SU-DHL-6 (cell line): ENCODE measurements at regions not wholly inside any gene's neighbourhood (a gene's known extent, or its start where the extent isn't known, plus 50 kb on each side); places are given as distances from the start of the nearest gene placed in this dataset.

Source experiments
- H2AFZ ChIP-seq: fragments of 200-600 bp; sonication (generic); 2 replicates; pipeline ENCODE4 v1.6.1; 2014; ENCODE audit warnings: low read depth, mild to moderate bottlenecking, moderate library complexity, mixed read lengths, antibody characterized with exemption, low read length; ENCODE audit not compliant: severe bottlenecking
- H3F3A ChIP-seq: fragments of 200-600 bp; shearing (Covaris generic); 2 replicates; pipeline ENCODE4 v1.6.0; 2016; ENCODE audit warnings: antibody characterized with exemption, mild to moderate bottlenecking; ENCODE audit not compliant: insufficient read depth
- H3K27ac ChIP-seq: fragments of 200-600 bp; sonication (generic); 2 replicates; pipeline ENCODE4 v1.5.1; 2016; ENCODE audit warnings: low read depth, mild to moderate bottlenecking, low read length, moderate library complexity, mixed read lengths
- H3K27me3 ChIP-seq: fragments of 200-600 bp; sonication (generic), shearing (Covaris generic); 2 replicates; pipeline ENCODE4 v1.6.0; 2014; ENCODE audit warnings: mild to moderate bottlenecking, low read length
- H3K36me3 ChIP-seq: fragments of 200-600 bp; sonication (generic); 2 replicates; pipeline ENCODE4 v1.6.1; 2014; ENCODE audit warnings: mild to moderate bottlenecking, low read length, mixed read lengths
- H3K4me2 ChIP-seq: fragments of 300-600, 200-600 bp; shearing (Covaris generic), sonication (generic); 2 replicates; pipeline ENCODE4 v1.6.0; 2014; ENCODE audit warnings: low read length, low read depth, mild to moderate bottlenecking; ENCODE audit not compliant: poor library complexity, severe bottlenecking
- H3K4me3 ChIP-seq: fragments of 200-600 bp; sonication (generic); 2 replicates; pipeline ENCODE4 v1.5.1; 2014; ENCODE audit warnings: antibody characterized with exemption, low read length, mild to moderate bottlenecking, mixed read lengths; ENCODE audit not compliant: insufficient read depth, poor library complexity, severe bottlenecking
- H3K79me2 ChIP-seq: fragments of 200-600 bp; sonication (generic); 2 replicates; pipeline ENCODE4 v1.6.1; 2014; ENCODE audit warnings: mild to moderate bottlenecking, low read length, moderate library complexity; ENCODE audit not compliant: insufficient read depth
- H3K9ac ChIP-seq: fragments of 200-600 bp; sonication (generic); 2 replicates; pipeline ENCODE4 v1.7.0; 2014; ENCODE audit warnings: mild to moderate bottlenecking, low read length
- H3K9me2 ChIP-seq: fragments of 200-600 bp; sonication (generic); replicated peaks from 2 replicates; pipeline ENCODE4 v1.6.1; 2014; ENCODE audit warnings: low read length; ENCODE audit not compliant: insufficient read depth
- H3K9me3 ChIP-seq: fragments of 200-600 bp; sonication (generic); 2 replicates; pipeline ENCODE4 v1.6.1; 2014; ENCODE audit warnings: low read length, mixed read lengths; ENCODE audit not compliant: insufficient read depth
- H4K20me1 ChIP-seq: fragments of 200-600 bp; sonication (generic); 2 replicates; pipeline ENCODE4 v1.6.1; 2014; ENCODE audit warnings: low read depth, mild to moderate bottlenecking, antibody characterized with exemption, low read length, moderate library complexity, mixed read lengths
- CTCF ChIP-seq: fragments of 200-600 bp; sonication (generic); IDR thresholded peaks from one replicate; pipeline ENCODE4 v1.5.1; 2017; ENCODE audit warnings: antibody characterized with exemption, mild to moderate bottlenecking, low read length, moderate library complexity; ENCODE audit not compliant: insufficient read depth, poor library complexity, severe bottlenecking
- EZH2phosphoT487 ChIP-seq: fragments of 200-600 bp; sonication (generic), shearing (Covaris generic); conservative IDR thresholded peaks from 2 replicates; pipeline ENCODE4 v1.6.1; 2018; ENCODE audit warnings: mild to moderate bottlenecking, antibody characterized with exemption, low read length, moderate library complexity, mixed read lengths

- no peaks in the 10 kb centered on the region for H3K79me2 ChIP-seq
- H3K27ac ChIP-seq, result no peak overlapping the region
- no peak overlapping the region for H3K9ac ChIP-seq
- H2AFZ ChIP-seq, result no peak overlapping the region
- TF ChIP-seq EZH2phosphoT487 (no peak), CTCF (no peak)
- no peaks in the 10 kb centered on the region for H3K9me2 ChIP-seq
- no peak overlapping the region for H3K4me3 ChIP-seq
- H3F3A ChIP-seq, result no peaks in the 10 kb centered on the region
- H3K27me3 ChIP-seq, result no peaks in the 10 kb centered on the region
- H4K20me1 ChIP-seq, result no peaks in the 10 kb centered on the region
- H3K4me2 ChIP-seq, result no peak overlapping the region
- no peaks in the 10 kb centered on the region for H3K36me3 ChIP-seq
- H3K9me3 ChIP-seq, result no peaks in the 10 kb centered on the region
Observed at GRCh38 chrX:28246675-28247074, 265.4 kb upstream of the DCAF8L1 start.

GRCh38 chrX:28229217-28229616 is 248.0 kb upstream of the DCAF8L1 start:
- Histone ChIP-seq H3K9me3 (no peaks in the 10 kb centered on the region), H3K79me2 (no peaks in the 10 kb centered on the region), H3K4me2 (no peak overlapping the region), H3K4me3 (no peak overlapping the region), H3K27ac (no peak overlapping the region), H3K9ac (no peak overlapping the region), H4K20me1 (no peaks in the 10 kb centered on the region), H3K27me3 (no peaks in the 10 kb centered on the region), H3K36me3 (no peaks in the 10 kb centered on the region), H2AFZ (no peak overlapping the region), H3K9me2 (no peaks in the 10 kb centered on the region), H3F3A (no peaks in the 10 kb centered on the region)
- no peak for TF ChIP-seq EZH2phosphoT487
- no peak for TF ChIP-seq CTCF

GRCh38 chrX:28225513-28225912 is 244.3 kb upstream of the DCAF8L1 start:
- no peaks in the 10 kb centered on the region for H3F3A ChIP-seq
- H3K9ac ChIP-seq, result no peak overlapping the region
- H3K79me2 ChIP-seq, result no peaks in the 10 kb centered on the region
- H3K4me3 ChIP-seq, result no peak overlapping the region
- H3K27me3 ChIP-seq, result no peaks in the 10 kb centered on the region
- H4K20me1 ChIP-seq, result no peaks in the 10 kb centered on the region
- H3K36me3 ChIP-seq, result no peaks in the 10 kb centered on the region
- TF ChIP-seq CTCF (no peak), EZH2phosphoT487 (no peak)
- H3K9me2 ChIP-seq, result no peaks in the 10 kb centered on the region
- H3K4me2 ChIP-seq, result no peak overlapping the region
- H2AFZ ChIP-seq, result no peak overlapping the region
- no peak overlapping the region for H3K27ac ChIP-seq
- H3K9me3 ChIP-seq, result no peaks in the 10 kb centered on the region

GRCh38 chrX:28223991-28224390 is 242.7 kb upstream of the DCAF8L1 start:
- H2AFZ ChIP-seq, result no peak overlapping the region
- no peaks in the 10 kb centered on the region for H3K36me3 ChIP-seq
- H3K4me2 ChIP-seq, result no peak overlapping the region
- no peaks in the 10 kb centered on the region for H3K9me3 ChIP-seq
- no peaks in the 10 kb centered on the region for H3K27me3 ChIP-seq
- TF ChIP-seq CTCF (no peak), EZH2phosphoT487 (no peak)
- no peaks in the 10 kb centered on the region for H3K9me2 ChIP-seq
- H3K79me2 ChIP-seq, result no peaks in the 10 kb centered on the region
- H4K20me1 ChIP-seq, result no peaks in the 10 kb centered on the region
- no peaks in the 10 kb centered on the region for H3F3A ChIP-seq
- no peak overlapping the region for H3K9ac ChIP-seq
- no peak overlapping the region for H3K27ac ChIP-seq
- H3K4me3 ChIP-seq, result no peak overlapping the region
